HG02588 (cell line): ENCODE measurements at regions not wholly inside any gene's neighbourhood (a gene's known extent, or its start where the extent isn't known, plus 50 kb on each side); places are given as distances from the start of the nearest gene placed in this dataset.

Experiments
- ATAC-seq: cut with Tn5 transposase; IDR thresholded peaks from one replicate; pipeline ENCODE4 v1.9.1; 2021; ENCODE audit warnings: mild to moderate bottlenecking, moderate library complexity; ENCODE audit not compliant: unreplicated experiment

DNA sequence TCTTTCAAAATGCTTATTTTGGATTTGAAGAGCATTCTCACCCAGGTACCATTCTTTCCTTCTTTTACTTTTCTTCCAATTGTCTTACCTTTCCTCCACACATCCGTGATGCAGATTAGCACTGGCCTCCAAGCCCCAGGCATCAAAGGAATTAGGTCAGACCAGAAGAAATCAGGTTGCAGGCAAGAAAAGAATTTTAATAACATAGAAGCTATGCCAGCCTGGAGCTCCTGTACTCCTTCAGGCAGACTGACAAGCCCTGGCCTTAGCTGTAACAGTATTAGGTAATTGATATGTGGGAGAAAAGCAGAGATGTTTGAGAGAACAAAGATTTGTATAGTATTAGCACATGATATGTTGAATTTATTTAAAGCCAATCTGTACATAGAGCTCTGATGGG, 390.4 kb upstream of the ADGRL2 start:
- no peak for ATAC-seq

DNA sequence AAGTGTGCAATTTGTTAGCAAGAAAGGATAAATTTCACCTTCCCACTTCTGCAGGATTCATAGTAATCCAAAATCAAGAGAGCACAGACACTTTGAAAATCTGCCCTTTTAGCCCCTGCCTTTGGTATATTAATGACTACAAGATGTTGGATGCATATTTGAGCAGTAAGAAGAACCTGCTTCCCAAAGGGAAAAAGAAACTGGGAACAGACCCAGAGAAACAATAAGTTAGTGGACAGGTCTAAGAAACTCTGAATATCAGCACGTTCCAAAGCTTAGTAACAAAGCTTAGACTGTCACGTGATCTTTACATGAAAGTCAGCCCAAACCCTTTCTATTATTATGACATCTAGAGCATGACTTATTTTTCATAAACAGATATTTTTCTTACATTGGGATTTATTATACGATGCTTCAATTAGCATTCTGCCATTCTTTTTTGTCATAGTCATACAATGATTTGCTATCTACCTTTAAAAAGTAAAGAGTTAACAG, 390.9 kb upstream of the ADGRL2 start:
- no peak for ATAC-seq

DNA sequence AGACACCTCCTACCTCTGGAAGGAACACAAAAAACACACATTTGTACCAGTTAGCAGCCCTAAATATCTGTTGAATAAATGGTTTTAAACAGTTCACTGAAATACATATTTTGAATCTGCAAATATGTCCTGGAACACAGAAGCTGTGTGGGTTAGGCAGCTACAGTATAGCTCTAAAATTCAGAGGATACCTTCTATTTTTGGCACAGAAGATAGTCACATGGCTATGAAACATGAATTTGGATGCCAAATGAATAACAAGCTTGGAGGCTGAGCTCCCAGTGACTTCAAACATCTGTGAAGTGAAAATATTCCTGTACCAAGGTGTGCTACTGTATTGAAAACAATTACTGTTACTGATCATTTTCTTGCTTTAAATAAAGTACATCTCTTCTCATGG, 391.5 kb upstream of the ADGRL2 start:
- no peak for ATAC-seq

DNA sequence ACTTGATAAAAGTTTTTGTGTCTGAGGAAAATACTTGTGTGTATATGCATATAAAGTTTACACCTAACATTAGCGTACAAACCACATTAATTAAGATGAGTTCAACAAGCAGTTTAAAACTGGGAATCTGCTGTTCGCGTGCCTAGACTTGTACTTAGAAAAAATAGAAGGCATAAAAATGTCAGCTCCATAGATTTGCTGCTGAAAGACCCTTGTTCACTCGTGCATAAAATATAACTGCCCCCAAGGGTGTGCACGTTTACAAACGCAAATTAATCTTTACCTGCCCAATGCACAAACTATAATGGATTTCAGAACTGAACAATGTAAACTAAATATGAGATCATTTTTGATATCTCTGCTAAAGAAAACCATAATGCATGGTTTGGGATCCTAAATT, 392.3 kb upstream of the ADGRL2 start:
- no peak for ATAC-seq

DNA sequence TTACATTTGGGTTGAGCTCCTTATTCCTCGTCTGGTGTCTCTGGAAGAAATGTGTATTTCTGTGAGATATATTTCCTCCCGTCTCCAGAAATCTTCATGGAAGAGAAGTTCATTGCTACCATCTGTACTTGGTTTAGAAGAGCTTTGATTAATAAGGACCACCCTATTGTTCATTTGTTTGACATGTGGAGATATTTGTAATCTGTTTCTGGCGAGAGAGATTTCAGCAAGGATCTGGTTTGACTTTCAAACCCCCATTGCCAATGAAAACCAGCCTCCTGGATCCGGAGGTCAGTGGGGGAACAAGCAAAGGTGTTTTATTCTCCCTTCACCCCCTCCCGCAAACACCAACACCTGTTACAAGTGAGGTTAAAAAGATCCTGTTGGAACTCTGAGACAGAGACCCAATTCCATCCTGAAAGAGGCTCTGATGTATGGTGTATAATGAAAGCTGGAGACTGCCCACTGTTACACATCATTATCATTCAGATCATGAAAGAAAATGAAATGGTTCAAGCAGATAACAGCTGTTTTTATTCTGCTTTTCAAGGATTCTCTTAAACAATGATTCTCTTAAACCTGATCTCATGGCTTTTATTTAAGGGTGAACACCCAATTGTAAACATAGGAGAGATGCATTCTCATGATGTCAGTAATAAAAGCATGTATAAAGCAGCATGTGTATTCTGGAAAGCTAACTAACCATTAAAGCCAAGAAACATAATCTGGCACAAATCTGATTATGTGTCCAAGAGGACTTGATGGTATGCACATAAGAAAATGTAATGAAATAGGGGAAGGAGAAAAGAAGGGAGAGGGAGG, 393.5 kb upstream of the ADGRL2 start:
- ATAC-seq: no peak

DNA sequence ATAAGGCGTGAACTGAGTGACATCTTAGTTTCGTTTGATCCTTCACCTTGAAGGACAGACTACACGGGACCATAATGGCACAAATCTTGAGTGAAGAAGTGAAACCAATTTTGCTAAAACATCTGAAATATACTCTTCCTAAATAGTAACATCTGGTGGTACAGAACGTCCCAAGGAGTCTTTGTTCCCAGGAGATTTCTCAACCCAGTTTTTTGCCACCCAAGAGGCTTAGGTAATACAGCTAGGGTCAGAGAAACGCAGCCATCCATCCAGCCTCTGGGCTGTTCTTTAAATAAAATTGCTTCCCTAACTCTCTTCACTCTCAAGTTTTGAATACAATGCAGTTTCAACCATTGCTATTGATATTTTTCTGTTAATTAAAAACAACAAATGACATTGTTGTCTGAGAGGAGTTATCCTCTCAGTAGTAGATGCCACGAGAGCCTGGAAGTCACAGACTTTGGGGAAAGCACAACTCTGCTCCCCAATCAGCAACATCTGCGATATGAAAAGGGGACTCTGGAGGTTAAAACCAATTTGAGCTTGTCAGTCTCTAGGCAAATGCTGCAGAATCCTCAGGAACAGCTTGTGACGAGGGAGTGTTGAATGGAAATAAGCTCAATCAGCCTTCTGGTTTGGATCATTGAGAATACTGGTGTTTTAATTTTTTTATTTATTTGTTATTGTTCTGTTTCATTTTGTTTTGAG, 394.3 kb upstream of the ADGRL2 start:
- ATAC-seq: no peak

DNA sequence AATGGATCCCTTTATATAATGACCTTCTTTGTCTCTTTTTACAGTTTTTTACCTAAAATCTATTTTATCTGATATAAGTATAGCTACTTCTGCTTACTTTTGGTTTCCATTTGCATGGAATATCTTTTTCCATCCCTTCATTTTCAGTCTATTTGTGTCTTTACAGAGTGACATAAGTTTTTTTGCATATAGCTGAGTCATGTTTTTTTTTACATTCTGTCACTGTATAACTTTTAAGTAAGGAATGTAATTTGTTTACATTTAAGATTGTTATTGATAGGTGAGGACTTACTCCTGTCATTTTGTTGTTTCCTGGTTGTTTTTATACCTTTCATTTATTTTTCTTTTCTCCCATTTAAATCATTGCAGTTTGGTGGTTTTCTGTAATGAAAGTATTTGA, 402.7 kb upstream of the ADGRL2 start:
- no peak for ATAC-seq

DNA sequence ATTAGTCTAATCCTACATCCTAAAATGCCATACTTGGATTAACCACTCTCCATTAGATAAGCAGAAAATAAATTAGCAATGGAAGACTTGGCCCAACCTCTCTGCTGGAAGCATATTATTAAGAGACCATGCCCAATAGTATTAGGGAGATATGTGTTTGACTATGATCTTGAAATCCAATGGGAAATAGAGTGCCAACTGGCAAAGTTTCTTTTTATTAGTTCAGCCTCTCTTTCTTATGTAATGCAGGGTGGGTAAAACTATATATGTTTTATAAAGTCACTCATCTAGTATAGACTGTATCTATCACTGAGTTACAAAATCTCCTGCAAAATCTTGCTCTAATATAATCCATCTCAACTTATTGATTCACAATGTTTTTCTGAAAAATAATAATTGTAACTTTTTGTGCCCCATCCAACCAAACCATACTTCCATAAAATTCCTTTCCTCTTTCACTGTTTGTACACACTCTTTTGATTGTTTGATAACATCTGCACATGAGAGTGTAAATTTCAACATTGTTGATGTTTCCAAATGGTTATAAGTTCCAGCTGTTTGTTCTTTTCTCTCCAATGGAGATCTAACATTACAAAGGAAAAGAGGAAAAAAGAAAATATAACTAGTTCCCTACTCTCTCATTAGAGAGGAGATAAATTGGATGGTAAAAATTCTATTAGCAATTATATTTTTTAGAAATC, 408.1 kb upstream of the ADGRL2 start:
- ATAC-seq: no peak

DNA sequence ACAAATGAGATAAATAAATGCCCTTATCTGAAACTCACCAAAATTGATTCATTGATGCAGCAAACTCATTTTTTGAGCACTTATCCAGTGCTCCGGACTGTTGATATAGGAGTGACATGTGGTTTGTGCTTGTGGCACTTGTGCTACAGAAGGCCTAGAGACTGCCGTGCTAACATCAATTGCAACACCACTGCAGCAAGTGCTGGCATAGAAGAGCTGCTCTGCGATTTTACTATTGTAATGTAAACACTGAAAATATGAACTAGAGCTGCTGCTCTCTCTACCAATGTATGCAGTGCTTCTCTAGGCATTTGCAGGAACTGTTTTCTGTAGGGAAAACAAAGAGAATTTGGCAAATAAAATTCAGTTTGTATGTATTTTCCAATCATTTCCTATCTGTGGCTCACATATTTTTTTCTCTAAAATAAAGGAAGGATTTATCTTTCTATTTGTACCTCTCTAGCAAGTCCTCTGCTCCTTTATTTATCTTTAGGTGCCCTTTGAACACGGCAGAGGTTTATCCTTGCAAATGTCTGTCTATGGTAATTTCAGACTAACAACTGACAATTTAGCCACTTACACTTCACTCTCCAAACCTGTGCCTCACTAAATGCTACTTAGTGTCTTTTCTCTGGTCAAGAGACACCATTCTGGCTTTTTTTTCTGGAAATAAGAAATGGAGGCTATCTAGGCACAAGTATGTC, 409.5 kb upstream of the ADGRL2 start:
- ATAC-seq: no peak

DNA sequence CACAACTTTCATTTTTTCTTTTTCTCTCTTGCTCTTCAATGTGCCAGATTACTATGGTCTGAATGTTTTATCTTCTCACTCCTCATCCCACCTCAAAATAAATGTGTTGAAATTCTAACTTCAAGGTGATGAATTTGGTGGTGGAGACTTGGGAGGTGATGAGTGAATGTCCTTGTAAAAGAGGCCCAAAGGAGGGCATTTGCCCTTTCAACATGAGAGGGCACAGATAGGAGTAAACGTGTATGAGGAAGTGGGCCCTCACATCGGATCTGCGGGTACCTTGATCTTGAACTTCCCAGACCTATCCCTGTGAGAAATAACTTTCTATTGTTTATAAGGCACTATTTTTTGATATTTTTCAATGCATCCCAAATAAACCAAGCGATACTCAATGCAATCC, 412.3 kb upstream of the ADGRL2 start:
- no peak for ATAC-seq

DNA sequence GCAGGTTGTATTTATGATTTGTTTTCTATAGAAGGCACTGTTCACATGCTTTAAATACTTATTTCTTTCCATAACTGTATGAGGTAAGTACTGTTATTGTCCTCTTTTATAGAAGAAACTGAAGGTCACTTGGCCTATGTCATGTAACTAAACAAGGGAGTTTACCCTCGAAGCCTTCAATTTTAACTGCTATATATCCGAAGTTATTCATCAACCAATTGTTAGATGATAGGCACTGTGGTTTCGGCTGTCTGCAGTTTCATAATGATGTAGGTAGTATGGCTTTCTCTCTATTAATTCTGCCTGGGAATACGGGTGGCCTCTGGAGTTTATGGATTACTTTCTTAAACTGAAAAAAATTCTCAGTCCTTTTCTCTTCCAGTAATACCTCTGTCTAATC, 413.3 kb upstream of the ADGRL2 start:
- no peak for ATAC-seq

DNA sequence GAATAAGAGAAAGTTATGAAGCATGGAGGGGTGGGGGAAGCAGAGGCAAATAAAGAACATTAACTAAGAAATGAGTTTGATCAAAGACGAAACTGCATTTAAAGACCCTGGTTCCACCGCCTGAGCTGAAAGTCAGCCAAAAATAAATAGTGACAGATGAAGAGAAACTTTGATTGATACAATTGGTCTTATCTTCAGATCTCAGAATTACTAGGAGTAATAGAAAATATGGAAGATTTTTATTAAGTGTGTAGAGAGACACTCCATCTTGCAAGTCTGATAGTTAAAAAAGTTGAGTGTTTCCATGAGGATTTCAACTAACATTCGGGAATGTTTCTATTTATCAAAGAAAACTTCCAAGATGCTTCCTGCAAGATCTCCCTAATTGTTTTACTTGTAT, 418.2 kb upstream of the ADGRL2 start:
- ATAC-seq: no peak

DNA sequence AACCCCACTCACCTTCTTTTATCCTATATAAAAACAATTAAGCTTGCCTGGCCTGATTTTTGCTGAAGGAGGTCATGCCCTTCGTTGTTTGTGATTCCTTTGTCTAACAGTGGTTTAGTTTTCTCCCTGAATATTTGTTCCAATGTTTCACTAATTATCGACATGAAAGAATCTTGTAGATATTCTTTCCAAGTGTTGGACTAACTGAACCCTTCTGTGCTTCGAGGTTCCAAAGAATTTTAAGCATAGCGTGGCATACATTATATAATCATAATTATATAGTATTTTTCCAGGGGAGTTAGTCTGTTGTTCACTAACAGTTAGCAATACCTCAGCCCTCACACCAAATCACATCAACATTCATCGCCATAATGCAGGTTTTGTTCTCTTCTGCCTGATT, 418.9 kb upstream of the ADGRL2 start:
- ATAC-seq: no peak

DNA sequence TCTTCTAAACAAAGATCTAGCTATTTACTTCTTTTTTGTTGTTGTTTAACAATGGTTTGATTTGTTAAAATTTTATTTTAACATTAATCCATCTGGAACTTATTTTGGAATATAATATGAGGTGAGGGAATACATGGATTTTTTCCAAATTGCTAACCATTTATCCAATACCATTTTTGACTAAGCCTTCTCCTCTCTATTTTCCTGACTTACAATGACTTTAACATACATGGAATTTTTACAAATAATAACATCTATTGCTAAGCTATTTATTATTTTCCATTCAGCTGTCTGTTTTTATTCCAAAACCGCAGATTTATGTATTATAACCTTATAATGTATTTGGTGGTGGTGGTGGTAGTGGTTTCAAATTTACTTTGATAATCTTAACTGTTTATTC, 420.3 kb upstream of the ADGRL2 start:
- ATAC-seq: no peak

DNA sequence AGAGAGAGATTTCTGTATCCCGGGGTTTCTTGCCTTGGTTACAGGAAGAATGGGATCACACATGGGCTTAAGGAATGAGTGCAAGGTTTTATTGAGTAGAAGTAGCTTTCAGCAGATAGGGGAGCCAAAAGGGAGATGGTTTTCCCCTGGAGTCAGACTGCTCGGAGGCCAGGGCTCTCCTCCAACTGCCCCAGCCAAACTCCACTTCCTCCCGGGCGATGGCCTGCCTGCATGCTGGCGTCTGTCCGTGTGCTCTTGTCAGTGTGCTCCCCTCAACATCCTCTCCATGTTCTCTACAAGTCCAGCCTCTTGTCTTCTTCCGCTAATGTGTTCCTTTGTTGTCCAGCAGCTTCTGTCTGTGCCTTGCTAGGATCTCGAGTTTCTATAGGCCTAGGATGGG, 421.3 kb upstream of the ADGRL2 start:
- ATAC-seq: no peak

DNA sequence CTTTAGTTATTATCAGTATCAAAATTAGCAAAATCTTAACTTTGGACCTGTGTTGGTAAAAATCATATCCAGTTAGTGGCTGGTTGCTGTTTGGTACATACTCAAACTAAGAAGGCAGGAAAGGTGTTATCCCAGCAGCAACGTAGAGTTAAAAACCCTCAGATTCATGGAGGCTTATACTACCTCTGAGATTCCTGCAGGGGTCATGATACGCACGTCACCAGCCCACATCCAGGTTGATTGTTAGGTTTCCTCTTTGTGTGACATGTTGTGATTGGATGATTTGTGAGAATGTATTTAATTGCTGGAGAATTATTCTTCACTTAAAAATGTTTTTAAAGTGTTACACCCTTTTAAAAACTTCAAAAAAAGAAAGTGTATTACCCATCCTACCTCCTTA, 423.3 kb upstream of the ADGRL2 start:
- no peak for ATAC-seq

DNA sequence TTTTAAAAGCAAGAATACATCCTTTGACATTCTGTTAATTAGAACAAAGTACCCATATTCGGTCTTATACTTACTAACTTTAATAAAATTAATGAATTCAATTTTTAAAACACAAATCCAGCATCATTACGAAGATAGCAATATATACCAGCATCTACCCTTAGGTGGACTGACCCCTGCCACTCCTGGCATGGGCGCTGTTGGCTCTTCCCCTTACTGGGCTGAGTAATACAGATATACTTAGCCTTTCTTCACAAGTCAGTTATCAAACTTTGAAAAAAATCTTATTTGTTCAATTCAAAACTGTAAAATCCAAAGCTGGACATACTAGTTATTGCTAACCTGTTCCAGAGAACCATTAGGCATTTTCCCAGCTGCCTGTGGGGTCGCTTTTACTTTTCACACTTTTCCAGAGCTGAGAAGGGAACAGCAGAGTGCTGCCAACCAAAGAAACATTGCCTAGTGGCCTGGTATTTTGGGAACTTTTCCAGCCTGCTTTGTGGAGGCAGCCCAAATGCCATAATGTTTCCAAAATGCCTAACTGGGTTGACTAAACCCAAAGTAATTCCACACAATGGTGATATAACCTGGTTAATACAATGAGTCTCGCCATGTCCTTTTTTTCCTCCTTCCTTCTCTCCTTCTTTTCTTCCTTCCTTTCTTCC, 424.7 kb upstream of the ADGRL2 start:
- no peak for ATAC-seq

DNA sequence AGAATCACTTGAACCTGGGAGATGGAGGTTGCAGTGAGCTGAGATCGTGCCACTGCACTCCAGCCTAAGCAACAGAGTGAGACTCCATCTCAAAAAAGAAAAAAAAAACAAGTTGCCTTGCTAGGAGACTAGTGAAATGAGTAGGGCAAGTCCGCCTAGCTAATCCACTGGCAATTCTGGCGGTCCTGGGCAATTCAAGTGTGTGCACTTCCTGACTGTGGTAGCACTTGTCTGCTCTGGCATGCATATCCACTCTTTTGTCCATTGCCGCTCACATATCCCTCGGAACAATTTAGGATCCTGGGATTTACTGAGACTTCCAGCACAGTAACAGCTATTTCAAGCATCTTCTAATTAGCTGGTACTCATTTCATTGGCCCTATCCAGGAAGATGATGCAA, 426.3 kb upstream of the ADGRL2 start:
- no peak for ATAC-seq

DNA sequence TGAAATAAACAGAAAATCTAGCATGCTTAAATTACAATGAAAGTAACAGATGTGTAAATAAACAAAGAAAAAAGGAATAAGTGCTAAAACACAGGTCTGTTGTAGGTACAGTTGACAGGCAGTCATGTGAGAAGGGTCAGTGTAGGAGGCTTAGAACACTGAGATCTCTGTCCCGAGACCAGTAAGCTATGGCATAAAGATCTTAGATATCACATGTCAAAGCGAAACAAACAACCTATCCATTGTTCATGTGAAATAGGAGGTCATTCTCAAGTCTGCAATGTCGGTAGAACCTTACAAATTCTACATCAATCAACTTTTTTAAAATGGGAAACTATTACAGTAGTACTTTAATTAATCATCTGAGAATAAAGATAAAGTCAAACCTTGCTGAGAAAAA, 428.9 kb upstream of the ADGRL2 start:
- no peak for ATAC-seq

DNA sequence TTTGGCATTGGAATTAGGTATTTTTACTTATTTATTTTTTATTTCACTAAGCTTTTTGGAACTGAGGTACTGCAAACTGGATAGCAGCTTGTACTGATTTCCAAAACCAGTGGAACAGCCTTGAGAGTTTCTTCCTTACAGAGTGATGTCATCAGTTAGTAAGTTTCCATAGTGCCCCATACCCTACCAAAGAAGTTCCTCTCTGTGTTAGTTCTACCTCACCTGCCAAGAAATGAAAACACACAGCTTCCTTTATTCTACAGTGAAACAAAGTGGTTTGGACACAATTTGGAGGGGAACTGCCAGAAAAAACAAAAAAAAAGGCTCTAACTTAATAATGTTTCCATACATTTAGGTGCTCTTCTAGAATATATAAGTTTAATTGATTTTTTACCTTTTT, 430.9 kb upstream of the ADGRL2 start:
- ATAC-seq: no peak

DNA sequence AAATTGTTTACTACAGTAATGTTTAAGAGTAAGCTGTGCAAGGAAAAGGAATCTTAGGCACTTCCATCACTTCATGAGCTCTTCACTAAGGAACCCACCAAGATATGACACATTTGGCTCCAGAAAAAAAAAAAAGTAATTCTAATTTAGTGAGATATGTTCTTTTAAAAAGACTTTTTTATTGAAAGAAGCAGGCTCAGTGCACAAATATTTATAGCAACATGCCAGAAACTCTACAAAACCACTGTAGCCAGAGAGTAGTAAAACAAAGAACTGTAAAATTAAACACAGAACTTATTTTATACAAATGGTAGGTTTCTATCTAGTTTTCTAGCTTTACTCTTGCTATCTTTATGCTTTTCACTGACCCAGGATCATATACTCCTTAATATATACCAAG, 434.6 kb upstream of the ADGRL2 start:
- no peak for ATAC-seq
